ENCODE measurements at regions not wholly inside any gene's neighbourhood (a gene's known extent, or its start where the extent isn't known, plus 50 kb on each side); places are given as distances from the start of the nearest gene placed in this dataset.
A peak's percentile ranks its signal among the peaks of the same experiment; 100 is the strongest.

DNA sequence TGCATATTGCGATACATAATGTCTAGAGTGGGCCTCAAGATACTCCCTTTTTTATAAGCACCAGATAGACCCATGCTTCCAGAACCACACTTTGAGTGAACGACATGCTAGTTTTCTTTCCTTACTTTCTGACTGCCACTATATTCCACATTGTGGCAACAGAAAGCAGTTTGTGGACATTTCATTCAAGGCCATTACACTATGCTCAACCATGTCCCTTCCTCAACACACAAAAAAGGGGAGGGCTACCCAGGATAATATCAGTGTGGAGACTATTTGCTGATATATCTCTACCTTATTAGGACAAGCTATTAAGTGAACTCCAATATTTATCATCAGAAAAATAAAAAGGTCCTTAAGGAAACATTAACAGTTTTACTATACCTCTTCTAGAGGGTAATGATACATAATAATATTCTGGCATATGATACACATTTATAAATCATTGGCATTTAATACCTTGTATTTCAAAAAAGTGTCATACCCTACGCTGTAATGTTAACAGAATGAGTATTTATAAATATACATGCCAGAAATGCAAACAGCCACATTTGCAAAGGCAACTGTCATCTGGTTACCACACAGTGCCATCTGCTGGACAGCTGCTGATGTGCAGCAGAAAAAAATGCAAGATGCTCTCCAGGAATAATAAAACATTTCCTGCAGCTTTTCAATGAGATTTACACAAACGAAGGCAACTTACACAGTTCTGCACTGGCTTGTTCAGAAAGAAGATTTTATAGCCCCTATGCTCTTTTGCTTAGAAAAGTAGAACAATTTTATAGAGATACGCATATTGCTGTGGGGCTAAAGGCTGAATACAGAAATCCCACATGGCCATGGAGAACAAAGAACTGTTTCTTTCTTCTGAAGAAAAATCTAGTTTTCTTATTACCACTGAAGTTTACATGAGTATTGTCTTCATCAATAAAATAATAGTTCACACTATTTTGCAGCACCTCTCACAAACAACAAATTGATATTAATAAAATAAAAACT is 182.2 kb upstream of the GRIP1 start:
- Histone ChIP-seq H3K27me3 (no peaks in the 10 kb centered on the region), H3K4me1 (no peaks in the 10 kb centered on the region), H3K9me3 (no peaks in the 10 kb centered on the region), H3K4me3 (ENCODE audit: low read depth, low read length) (no peak overlapping the region), H3K36me3 (no peaks in the 10 kb centered on the region)
- TF ChIP-seq, protein P1, sequence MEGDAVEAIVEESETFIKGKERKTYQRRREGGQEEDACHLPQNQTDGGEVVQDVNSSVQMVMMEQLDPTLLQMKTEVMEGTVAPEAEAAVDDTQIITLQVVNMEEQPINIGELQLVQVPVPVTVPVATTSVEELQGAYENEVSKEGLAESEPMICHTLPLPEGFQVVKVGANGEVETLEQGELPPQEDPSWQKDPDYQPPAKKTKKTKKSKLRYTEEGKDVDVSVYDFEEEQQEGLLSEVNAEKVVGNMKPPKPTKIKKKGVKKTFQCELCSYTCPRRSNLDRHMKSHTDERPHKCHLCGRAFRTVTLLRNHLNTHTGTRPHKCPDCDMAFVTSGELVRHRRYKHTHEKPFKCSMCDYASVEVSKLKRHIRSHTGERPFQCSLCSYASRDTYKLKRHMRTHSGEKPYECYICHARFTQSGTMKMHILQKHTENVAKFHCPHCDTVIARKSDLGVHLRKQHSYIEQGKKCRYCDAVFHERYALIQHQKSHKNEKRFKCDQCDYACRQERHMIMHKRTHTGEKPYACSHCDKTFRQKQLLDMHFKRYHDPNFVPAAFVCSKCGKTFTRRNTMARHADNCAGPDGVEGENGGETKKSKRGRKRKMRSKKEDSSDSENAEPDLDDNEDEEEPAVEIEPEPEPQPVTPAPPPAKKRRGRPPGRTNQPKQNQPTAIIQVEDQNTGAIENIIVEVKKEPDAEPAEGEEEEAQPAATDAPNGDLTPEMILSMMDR (IDR thresholded peaks at IDR 0.05; ENCODE audit: low read depth, low read length): peak; percentile 96
- peak; percentile 46 for DNase-seq

DNA sequence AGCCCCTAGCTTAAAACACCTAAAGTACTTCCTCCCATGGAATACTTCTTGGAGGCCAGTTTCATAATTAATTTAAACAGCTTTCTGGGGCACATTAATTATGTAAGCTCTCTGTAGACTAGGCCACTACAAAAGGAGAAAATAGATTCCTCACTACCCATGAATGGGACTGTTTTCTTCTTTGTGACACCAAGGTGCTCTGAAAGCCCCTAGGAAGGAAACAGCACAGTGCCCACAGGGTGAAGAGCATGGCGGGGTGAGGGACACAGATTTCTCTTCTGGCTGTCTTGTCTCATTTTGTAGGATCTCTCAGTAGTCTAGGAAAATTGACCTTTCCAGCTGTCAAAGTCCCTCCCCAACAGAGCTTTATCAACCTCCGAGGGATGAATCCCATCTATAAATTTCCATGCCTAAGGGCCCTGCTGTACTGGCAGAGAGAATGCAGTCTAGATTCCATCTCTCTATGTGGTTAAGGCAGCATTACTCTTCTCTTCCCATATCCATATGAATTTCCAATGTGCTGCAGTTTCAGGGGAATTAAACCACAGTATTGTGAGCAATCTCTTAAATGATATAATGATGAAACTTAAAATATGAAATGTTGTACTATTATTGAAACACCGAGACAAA is 183.6 kb upstream of the GRIP1 start:
- Histone ChIP-seq H3K27me3 (no peaks in the 10 kb centered on the region), H3K4me3 (ENCODE audit: low read depth, low read length) (no peak overlapping the region), H3K36me3 (no peaks in the 10 kb centered on the region), H3K4me1 (no peaks in the 10 kb centered on the region), H3K9me3 (no peaks in the 10 kb centered on the region)
- TF ChIP-seq, protein P1 (IDR thresholded peaks at IDR 0.05; ENCODE audit: low read depth, low read length): no peak
- no peak for DNase-seq

DNA sequence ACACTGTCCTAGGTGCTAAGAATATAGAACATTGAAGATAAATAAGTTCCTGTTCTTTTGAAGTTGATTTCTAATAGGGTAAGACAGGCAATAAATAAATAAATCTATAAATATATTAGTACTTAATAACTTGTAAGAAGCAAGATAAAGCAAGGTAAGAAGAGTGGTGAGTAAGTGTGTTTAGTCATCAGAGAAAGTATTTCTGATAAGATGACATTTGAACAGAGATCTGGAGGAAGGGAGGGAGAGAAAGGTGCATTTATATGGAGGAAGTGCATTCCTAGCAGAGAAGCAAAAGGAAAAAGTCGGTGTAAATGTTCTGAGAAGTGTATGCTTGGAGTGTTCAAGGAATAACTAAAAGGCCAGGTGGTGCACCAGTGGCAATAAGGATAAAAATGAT is 184.4 kb upstream of the GRIP1 start:
- H3K36me3 ChIP-seq: no peaks in the 10 kb centered on the region
- TF ChIP-seq, protein P1 (IDR thresholded peaks at IDR 0.05; ENCODE audit: low read depth, low read length): no peak
- H3K4me1 ChIP-seq: no peaks in the 10 kb centered on the region
- no peak for DNase-seq
- H3K9me3 ChIP-seq: no peaks in the 10 kb centered on the region
- H3K27me3 ChIP-seq: no peaks in the 10 kb centered on the region
- H3K4me3 ChIP-seq (ENCODE audit: low read depth, low read length): no peak overlapping the region

DNA sequence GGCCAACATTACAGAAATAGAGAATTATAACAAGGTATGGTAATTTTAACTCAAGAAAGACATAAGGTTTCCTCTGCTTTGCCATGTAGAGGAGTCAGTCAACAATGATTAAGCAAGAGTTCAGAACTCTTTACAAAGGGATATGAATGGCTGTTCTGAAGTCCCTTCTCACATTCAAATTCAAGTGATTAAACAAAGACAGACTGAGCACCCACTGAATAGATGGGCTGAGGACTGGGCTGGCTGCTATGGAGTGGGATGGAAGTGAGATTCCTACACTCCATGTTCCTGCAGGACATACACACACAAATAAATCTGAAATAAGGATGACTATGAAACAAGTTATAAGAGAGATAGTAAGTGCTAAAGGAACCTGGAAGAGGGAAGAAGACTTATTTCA is 199.0 kb upstream of the GRIP1 start:
- no peak for DNase-seq
- Histone ChIP-seq H3K9me3 (no peaks in the 10 kb centered on the region), H3K36me3 (no peaks in the 10 kb centered on the region), H3K4me3 (ENCODE audit: low read depth, low read length) (no peak overlapping the region), H3K4me1 (no peaks in the 10 kb centered on the region), H3K27me3 (no peaks in the 10 kb centered on the region)
- TF ChIP-seq, protein P1 (IDR thresholded peaks at IDR 0.05; ENCODE audit: low read depth, low read length): no peak

DNA sequence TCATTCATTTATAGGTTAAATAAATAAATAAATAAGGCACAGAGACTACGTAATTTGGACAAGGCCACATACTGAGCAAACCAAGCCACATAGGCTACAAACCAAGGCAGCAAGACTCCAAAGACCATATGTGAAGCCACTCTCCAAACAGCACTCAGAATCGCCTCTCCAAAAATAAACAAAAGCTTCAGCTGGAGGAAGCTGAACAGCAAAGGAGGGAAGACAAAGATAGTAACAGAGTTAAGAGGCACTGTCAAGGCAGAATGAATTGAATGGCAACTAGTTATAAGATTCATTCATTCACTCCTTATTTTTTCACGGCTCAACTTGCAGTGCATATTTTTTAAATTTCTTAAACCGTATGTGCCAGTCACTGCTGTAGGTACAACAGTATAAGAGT is 200.5 kb upstream of the GRIP1 start:
- H3K27me3 ChIP-seq: no peaks in the 10 kb centered on the region
- TF ChIP-seq, protein P1 (IDR thresholded peaks at IDR 0.05; ENCODE audit: low read depth, low read length): no peak
- H3K4me1 ChIP-seq: no peaks in the 10 kb centered on the region
- DNase-seq: no peak
- no peak overlapping the region for H3K4me3 ChIP-seq (ENCODE audit: low read depth, low read length)
- no peaks in the 10 kb centered on the region for H3K36me3 ChIP-seq
- no peaks in the 10 kb centered on the region for H3K9me3 ChIP-seq

DNA sequence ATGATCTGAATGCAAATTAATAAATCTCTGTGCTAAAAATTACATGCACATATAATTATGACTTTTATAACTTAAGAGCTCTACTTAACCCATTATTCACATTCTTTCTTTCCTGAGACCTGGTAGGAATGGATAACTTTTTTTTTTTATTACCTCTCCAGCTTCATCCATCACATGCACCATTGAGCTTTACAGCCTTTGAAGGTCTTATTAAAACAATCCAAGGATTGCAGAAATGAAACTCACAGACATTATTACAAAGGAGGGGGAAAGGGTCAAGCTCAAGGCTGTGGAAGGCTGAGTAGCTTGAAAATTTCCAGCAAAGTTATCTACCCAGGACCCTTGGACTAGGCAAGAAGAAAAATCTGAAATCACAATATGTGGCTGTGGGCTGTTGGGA is 202.5 kb upstream of the GRIP1 start:
- no peak for DNase-seq
- no peaks in the 10 kb centered on the region for H3K27me3 ChIP-seq
- H3K4me1 ChIP-seq: no peaks in the 10 kb centered on the region
- no peaks in the 10 kb centered on the region for H3K36me3 ChIP-seq
- H3K4me3 ChIP-seq (ENCODE audit: low read depth, low read length): no peak overlapping the region
- TF ChIP-seq, protein P1 (IDR thresholded peaks at IDR 0.05; ENCODE audit: low read depth, low read length): no peak
- H3K9me3 ChIP-seq: no peaks in the 10 kb centered on the region
